C4-2B (cell line): ENCODE measurements at regions not wholly inside any gene's neighbourhood (a gene's known extent, or its start where the extent isn't known, plus 50 kb on each side); places are given as distances from the start of the nearest gene placed in this dataset.
"Not testable (repeated sequence)": the region's sequence is repeated elsewhere in the genome, so short reads cannot be mapped to it uniquely, and the experiment has no call there.

Source experiments
- H3K27ac ChIP-seq: fragments of 450-650 bp; 2 replicates; pipeline ENCODE4 v1.5.1; 2017
- ZFX ChIP-seq: fragments of 450-650 bp; IDR thresholded peaks from 2 replicates; pipeline ENCODE4 v1.6.1; 2017
- TF ChIP-seq, protein P1 (sequence below): fragments of 450-650 bp; conservative IDR thresholded peaks from 2 replicates; pipeline ENCODE4 v1.5.1; 2017; ENCODE audit warnings: mild to moderate bottlenecking

DNA sequence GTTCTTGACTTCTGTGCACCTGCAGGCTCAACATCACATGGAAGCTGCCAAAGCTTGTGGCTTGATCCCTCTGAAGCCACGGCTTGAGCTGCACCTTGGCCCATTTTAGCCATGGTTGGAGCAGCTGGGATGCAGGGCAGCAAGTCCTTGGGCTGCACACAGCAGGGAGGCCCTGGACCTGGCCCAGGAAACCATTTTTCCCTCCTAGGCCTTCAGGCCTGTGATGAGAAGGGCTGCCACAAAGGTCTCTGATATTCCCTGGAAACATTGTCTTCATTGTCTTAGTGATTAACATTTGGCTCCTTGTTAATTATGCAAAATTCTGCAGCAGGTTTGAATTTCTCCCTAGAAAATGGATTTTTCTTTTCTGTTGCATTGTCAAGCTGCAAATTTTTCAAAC lies 394.1 kb upstream of the FAR2 start:
- TF ChIP-seq, protein P1, sequence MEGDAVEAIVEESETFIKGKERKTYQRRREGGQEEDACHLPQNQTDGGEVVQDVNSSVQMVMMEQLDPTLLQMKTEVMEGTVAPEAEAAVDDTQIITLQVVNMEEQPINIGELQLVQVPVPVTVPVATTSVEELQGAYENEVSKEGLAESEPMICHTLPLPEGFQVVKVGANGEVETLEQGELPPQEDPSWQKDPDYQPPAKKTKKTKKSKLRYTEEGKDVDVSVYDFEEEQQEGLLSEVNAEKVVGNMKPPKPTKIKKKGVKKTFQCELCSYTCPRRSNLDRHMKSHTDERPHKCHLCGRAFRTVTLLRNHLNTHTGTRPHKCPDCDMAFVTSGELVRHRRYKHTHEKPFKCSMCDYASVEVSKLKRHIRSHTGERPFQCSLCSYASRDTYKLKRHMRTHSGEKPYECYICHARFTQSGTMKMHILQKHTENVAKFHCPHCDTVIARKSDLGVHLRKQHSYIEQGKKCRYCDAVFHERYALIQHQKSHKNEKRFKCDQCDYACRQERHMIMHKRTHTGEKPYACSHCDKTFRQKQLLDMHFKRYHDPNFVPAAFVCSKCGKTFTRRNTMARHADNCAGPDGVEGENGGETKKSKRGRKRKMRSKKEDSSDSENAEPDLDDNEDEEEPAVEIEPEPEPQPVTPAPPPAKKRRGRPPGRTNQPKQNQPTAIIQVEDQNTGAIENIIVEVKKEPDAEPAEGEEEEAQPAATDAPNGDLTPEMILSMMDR: no peak
- TF ChIP-seq ZFX: no peak
- H3K27ac ChIP-seq: no peak overlapping the region

DNA sequence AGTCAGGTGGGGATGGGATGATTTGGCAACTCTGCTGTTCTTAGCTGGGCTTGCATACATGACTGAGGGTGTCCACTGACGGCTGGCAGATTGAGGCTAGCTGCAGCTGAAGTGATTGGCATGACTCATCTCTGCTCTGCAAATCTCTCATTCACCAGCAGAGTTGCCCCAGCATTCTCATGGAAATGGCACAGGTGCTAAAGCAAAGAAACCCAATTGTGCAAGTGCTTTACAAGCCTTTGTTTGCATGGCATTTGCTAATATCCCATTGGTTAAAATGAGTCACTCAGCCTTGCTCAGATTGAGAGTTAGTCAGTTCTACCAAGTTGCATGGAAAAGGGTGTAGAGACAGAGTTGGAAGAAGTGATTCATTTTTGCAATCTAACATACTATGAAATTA lies 389.7 kb upstream of the FAR2 start:
- TF ChIP-seq, protein P1: no peak
- no peak for TF ChIP-seq ZFX
- H3K27ac ChIP-seq: no peak overlapping the region

DNA sequence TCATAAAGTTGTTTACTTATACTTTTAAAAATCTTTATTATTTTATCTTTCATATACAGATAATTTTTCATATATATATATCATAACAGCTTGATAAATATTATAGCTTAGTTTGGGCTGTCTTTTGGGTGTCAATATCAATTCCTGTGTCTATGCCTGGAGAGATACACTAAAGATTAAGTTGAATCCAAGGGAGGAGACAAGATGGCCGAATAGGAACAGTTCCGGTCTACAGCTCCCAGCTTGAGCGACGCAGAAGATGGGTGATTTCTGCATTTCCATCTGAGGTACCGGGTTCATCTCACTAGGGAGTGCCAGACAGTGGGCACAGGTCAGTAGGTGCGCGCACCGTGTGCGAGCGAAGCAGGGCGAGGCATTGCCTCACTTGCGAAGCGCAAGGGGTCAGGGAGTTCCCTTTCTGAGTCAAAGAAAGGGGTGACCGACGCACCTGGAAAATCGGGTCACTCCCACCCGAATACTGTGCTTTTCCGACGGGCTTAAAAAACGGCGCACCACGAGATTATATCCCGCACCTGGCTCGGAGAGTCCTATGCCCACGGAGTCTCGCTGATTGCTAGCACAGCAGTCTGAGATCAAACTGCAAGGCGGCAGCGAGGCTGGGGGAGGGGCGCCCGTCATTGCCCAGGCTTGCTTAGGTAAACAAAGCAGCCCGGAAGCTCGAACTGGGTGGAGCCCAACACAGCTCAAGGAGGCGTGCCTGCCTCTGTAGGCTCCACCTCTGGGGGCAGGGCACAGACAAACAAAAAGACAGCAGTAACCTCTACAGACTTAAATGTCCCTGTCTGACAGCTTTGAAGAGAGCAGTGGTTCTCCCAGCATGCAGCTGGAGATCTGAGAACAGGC lies 388.8 kb upstream of the FAR2 start:
- H3K27ac ChIP-seq: not testable (repeated sequence)

DNA sequence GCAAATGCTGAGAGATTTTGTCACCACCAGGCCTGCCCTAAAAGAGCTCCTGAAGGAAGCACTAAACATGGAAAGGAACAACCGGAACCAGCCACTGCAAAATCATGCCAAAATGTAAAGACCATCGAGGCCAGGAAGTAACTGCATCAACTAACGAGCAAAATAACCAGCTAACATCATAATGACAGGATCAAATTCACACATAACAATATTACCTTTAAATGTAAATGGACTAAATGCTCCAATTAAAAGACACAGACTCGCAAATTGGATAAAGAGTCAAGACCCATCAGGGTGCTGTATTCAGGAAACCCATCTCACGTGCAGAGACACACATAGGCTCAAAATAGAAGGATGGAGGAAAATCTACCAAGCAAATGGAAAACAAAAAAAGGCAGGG lies 387.2 kb upstream of the FAR2 start:
- not testable (repeated sequence) for H3K27ac ChIP-seq

DNA sequence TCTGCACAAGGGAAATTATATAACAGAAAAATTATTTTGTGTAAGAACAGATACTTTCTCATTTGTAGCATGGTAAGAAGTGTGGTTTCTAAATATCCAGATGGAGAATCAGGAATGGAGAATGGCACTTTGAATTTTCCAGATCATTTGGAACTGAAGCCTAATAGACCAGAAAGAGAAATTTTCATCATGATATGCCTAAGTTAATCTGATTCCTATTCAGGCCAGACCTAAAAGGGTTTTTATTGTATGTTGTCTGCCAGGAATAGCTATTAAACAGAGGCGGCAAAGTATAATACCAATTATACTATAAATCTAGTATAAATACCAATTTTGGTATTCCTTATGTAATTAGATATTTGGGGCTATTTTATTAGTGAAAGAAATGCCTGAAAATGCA lies 382.7 kb upstream of the FAR2 start:
- H3K27ac ChIP-seq: no peak overlapping the region
- no peak for TF ChIP-seq ZFX
- TF ChIP-seq, protein P1: no peak

DNA sequence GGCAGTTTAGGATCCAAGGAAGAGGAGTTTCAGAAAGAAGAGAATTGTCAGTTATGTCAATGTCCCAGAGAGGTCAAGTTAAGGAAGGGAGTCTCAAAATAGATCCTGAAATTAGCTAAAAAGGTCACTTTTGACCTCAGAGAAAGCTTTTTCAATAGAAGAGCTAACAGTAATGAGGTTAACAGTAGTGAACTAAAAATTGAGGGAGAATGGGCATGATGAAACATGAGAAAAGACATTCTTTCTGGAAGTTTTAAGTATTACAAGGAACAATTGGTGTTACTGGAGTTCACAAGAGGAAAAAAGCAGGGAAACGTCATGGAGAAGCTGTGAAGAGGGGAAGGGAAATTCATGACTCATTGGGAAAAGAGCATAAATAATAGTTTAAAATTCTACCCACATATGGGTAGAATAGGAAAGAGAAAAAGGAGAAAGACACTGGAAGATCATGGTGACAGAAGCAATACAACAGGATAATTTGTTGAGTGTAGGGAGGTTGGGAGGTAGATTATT lies 381.2 kb upstream of the FAR2 start:
- no peak overlapping the region for H3K27ac ChIP-seq
- TF ChIP-seq, protein P1: no peak
- TF ChIP-seq ZFX: no peak

DNA sequence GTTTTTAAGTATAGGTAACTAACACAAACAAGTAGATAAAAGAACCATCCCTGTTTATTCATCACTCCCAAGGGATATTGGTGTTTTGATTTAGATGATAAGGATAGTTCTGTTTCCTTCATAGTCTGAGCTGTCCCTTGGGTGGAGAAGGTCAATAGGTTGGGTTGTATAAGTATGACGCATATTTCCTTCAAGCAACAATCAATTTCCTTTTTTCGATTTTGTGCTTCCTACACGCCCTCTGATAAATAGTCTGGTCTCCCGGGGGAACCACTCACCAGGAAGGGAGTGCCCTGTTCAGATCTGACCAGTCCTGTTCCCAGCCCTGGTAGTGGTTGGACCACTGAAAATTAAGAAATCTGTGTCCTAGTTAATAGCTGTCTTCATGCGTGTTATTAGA lies 378.8 kb upstream of the FAR2 start:
- no peak for TF ChIP-seq ZFX
- TF ChIP-seq, protein P1: no peak
- H3K27ac ChIP-seq: no peak overlapping the region

DNA sequence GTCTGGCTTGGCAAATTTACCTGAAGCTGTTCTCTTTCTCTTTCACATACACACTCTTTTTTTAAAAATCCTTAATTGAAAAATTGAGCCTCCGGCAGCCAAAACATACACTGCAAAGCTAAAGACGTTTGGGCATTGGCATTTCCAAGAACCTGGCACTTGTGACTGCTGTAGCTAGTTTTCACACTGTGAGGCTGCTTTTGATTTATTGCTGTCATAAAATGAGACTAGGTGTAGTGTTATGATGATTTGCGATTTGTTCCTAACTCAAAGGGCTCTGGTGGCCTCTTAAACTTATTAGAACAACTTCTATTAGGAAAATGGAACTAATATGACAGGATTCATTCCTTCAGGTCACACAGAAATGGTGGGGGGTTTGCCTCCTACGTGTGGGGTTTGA lies 377.1 kb upstream of the FAR2 start:
- no peak overlapping the region for H3K27ac ChIP-seq
- no peak for TF ChIP-seq ZFX
- TF ChIP-seq, protein P1: no peak
